Endothelial cell of hepatic sinusoid (primary cell): ENCODE measurements at regions not wholly inside any gene's neighbourhood (a gene's known extent, or its start where the extent isn't known, plus 50 kb on each side); places are given as distances from the start of the nearest gene placed in this dataset.
"Not testable (repeated sequence)": the region's sequence is repeated elsewhere in the genome, so short reads cannot be mapped to it uniquely, and the experiment has no call there.

Experiments used
- in situ Hi-C: cut with HindIII; loops from 2 replicates; pipeline ENCODE4 v1.10.0; 2017; ENCODE audit warnings: low sequenced_read_pairs

GRCh38 chr1:14421977-14422609 lies 176.4 kb upstream of the KAZN start:
- in situ Hi-C loops: no loop called here

GRCh38 chr1:14424325-14425002 lies 174.0 kb upstream of the KAZN start:
- in situ Hi-C loops: no loop called here

- in situ Hi-C loops: no loop called here
These were observed 171.6 kb upstream of the KAZN start for GRCh38 chr1:14426854-14427253.

- in situ Hi-C loops: no loop called here
These were observed 168.9 kb upstream of the KAZN start for GRCh38 chr1:14429577-14429976.

DNA sequence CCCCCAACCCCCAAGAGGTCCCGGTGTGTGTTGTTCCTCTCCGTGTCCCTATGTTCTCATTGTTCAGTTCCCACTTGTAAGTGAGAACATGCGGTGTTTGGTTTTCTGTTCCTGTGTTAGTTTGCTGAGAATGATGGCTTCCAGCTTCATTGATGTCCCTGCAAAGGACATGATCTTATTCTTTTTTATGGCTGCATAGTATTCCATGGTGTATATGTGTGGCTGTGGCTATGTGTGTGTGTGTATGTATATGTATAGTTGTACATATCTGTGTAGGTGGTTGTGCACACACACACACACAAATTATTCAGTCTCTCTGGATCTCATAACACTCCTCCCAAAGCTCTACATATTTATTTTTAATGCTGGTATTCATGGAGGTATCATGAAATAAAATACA lies 165.8 kb upstream of the KAZN start:
- in situ Hi-C loops: not testable (repeated sequence)

GRCh38 chr1:14435368-14436023 lies 163.0 kb upstream of the KAZN start:
- in situ Hi-C loops: no loop called here

- in situ Hi-C loops: no loop called here
These were observed 161.0 kb upstream of the KAZN start for GRCh38 chr1:14437417-14437918.

- in situ Hi-C loops: no loop called here
These were observed 160.2 kb upstream of the KAZN start for GRCh38 chr1:14438127-14438769.

- in situ Hi-C loops: no loop called here
These were observed 159.5 kb upstream of the KAZN start for GRCh38 chr1:14439015-14439414.

DNA sequence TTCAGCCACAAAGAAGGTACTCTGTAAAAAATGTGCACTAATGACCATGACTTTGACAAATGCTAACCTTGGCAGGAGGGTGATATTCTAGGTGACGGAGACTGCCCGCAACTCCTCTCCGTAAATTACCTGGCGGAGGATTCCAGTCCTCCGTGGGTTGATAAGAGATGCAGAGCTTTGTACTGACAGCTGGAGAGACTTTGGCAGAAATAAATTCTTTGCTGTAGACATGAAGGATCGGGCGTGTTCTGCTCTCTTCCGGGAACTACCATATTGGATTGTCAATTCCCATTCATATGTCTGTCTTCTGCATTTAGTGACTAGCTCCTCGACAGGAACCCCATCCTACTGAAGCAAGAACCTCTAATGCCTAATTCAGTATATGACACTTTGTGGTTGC lies 158.3 kb upstream of the KAZN start:
- in situ Hi-C loops: no loop called here

DNA sequence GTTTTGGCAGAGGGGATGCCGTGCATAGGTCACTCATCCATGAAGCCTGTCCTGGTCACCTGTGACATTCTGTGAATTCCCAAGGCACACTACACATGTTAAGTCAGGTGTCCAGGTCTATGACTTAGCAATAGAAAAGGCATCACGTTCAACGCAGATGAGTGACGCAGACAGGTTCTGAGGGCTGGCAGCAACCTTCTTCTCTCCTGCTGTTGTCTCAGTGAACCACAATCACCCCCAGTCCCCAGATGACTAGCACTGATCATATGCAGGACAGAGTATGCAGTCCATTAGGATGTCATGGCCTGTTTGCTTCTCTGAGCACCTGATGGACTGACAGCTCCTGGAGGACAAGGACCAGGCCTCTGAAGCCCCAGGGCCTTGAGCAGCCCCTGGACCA lies 157.8 kb upstream of the KAZN start:
- in situ Hi-C loops: no loop called here

DNA sequence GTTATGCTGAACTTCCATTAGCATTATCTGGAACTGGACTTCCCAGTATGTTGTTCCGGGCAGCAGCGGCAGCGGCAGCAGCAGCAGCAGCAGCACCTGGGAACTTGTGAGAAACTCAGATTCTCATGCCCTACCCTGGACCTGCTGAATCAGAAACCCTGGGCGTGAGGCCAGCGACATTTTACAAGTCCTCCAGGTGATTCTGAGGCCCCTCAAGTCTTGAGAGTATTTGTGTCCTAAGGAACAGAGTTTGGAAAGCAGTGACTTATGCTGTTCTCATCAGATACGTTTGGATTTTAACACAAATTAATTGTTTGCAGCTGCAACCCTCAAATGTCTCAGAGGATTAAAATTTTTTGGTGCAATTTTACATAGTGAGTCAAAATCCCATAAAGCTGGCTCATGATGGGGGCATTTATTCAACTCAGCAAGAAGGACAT lies 157.2 kb upstream of the KAZN start:
- in situ Hi-C loops: no loop called here

GRCh38 chr1:14442669-14443068 lies 155.8 kb upstream of the KAZN start:
- in situ Hi-C loops: no loop called here

DNA sequence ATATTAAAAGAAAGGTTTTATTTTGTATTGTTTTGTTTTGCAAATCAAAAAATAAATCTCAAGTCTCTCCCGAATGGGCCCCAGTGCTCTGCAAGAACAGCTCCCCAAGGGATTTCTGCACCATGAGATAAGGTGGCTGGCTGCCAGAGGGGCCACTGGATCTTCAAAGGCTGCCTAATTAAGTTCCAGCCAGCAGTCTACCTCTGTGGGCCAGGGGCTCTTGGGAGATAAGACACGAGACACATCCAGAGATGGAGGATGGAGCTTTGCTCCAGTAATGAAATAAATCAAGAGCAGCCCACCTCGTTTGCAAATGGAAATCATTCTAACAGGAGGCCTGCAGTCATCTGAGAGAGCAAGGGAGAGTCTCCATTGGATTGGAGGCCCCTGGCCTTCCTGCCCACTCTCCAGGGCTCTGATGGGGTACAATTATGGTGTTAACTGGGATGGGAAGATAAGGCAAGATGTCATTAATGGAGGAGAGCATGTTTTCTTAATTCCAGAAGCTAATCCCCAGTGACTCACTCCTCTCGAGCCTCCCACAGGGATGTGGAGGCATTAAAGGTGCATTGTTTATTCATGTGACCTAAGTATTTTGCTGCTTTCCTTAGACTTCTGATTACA lies 155.2 kb upstream of the KAZN start:
- in situ Hi-C loops: no loop called here

GRCh38 chr1:14451217-14451616 lies 147.3 kb upstream of the KAZN start:
- in situ Hi-C loops: no loop called here

DNA sequence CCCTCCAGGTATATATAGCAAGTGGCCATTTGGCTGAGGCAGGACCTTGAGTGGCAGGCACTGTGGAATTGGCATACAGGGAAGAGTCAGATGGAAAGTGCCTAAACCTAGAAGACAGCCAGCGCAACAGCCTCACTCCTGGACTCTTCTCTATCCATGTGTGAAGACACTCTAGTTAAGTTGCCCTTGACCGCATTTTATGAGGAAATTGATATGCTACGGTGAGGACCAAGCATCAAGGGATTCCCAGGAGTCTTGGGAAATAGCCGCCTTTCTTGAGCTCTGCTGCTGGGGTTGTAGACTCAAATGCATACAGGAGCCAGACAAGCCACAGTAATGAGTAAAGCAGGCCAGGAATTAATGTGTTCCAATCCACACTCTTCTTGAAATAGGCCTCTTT lies 145.9 kb upstream of the KAZN start:
- in situ Hi-C loops: no loop called here

- in situ Hi-C loops: no loop called here
These were observed 138.3 kb upstream of the KAZN start for GRCh38 chr1:14460173-14460572.

- in situ Hi-C loops: no loop called here
These were observed 135.6 kb upstream of the KAZN start for GRCh38 chr1:14462851-14463250.

DNA sequence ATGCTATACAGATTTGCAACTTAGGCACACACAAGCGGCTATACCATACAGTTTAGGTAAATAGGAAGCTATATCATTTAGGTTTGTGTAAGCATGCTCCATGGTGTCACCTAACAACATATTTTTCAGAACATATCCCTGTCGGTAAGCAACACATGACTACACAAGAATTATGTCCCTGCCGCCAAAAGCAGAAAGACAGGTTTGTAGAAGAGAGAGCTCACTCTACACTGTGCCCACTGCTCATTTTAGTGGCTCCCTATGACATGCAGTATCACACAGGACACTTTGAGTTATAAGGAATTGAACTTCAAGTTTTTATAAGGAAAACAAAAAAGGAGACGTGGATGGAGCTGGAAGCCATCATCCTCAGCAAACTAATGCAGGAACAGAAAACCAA lies 132.5 kb upstream of the KAZN start:
- in situ Hi-C loops: no loop called here

GRCh38 chr1:14467112-14467511 lies 131.4 kb upstream of the KAZN start:
- in situ Hi-C loops: no loop called here

DNA sequence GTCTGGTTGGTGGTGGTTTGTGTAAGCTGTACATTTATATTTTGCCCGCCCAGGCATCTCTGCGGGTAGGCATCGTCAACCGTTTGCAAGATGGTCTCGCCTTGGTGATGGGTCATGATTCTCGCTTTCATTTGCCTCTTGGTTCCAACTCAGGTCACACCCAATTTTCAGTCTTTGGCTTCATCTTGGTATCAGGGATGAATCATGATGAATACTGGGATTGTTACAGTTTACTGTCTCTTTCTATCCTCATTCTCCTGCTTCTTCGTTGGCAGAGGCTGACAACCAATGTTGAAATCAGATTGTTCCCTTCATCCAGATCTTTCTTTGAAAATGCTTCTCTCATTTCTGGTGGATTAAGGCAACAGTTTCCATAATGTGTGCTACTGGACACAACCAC lies 129.7 kb upstream of the KAZN start:
- in situ Hi-C loops: no loop called here
